NCI-H226 (cell line): ENCODE measurements at regions not wholly inside any gene's neighbourhood (a gene's known extent, or its start where the extent isn't known, plus 50 kb on each side); places are given as distances from the start of the nearest gene placed in this dataset.
"Not testable (repeated sequence)": the region's sequence is repeated elsewhere in the genome, so short reads cannot be mapped to it uniquely, and the experiment has no call there.

Experiments
- DNase-seq: peaks from one replicate; pipeline ENCODE4 v3.0.0-alpha.2; 2015

DNA sequence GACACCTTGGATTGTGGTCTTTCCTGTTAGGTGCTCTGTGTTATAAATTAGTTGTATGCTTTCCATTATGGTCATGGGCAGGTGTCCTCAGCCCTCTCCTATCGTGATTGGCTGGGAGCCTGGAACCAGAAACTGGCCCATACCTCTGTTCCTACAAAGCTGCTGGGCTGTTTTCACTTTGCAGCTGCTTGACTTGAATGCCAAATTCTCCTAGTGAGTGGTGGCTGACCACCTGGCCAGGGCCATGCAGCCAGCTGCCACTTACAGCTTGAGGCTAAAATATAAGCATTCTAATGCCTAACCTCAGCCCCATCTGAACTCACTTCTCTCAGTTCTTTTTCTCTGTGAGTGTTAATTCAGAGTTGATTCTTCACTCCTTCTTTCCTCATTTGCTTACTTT is 239.3 kb upstream of the GBE1 start:
- no peak for DNase-seq

DNA sequence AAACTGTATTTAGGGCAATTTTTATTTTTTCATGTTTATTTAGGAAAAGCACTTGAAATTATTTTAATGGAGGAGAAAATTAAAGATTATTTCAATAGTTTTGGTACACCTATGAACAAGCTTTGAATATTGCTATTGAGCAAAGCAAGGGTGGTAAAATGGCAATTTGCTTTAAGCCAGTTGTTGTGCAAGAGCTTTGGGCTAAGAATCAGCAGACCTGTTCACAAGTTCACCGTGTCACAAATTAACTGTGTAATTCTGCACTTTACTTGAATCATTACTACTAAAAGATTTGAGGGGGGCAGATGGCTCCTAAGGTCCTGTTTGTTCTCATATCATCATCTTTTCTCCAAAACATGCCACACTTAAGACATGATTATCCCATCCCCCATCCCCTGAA is 238.9 kb upstream of the GBE1 start:
- DNase-seq = no peak

DNA sequence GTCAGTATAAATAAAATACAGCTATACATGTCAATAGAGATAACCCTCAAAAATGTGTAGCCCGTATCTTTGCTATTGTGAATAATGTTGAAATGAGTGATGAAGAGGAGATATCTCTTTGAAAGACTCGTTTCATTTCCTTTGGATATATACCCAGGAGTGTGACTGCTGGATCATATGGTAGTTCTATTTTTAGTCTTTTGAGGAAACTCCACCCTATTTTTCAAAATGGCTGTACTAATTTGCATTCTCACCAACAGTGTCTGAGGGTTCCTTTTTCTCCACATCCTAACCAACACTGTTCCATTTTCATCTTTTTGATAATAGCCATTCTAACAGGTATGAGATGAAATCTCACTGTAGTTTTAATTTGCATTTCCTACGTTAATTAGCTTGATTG is 237.5 kb upstream of the GBE1 start:
- DNase-seq = no peak

DNA sequence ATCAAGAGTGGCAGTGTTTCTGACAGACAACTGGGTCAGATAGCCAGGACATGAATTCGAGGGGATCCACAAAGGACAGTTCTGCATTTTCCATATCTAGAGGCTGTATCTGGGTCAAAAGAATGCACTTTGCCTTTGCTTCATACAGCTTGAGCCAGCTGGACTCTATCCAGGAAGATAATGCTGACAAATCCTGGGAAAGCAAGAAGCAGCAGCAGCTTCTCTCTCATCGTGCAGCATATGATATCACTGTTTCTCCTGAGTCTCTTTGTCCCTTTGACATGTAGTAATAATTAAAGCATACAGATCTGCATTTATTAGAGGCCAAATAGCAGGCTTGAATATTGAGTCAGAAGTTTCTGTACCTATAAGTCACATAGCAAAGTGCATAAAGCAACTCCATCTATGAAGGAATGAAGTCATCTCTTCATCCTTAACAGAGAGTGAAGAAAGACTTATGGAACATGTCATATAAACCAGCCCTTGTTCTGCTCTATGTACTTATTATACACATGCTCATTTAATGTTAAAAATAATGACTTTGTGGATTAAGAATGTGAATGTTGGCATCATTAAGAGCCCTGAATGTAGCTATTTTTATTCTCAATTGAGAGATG is 236.8 kb upstream of the GBE1 start:
- peak; percentile 6 for DNase-seq

DNA sequence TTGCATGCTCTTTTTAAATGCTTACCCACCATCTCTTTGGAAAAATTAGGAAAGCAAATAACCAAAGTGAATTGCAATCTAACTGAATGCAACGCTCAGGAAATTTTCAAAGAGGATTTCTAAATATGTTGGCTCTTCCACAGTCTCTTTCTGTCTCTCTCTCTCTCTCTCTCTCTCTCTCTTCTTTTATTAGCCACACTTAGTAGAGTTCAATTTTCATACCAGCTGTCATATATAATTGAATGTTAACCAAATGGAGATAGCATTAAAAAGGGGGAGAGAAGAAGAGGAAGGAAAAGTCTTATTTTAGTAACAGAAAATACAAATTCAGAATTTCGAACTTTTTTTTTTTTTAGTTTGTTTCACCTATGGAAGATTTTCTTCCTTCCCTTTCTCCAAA is 235.9 kb upstream of the GBE1 start:
- DNase-seq = no peak

DNA sequence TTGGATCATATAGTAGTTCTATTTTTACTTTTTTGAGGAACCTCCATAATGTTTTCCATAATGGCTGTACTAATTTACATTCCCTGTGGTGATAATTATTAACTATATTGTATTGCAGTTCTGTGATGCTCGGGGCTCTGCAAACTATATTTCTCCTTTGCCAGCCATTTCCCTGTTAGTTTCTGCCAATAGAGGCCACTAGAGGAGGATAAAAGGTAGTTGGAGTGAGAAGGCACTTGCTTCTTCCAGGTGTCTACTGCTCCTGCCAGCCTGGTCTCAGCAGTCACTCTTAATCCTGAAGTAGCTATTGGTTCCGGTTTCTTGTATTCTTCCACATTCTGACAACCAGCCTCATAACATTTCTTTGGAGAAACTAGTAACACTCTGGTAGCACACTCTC is 233.9 kb upstream of the GBE1 start:
- no peak for DNase-seq

DNA sequence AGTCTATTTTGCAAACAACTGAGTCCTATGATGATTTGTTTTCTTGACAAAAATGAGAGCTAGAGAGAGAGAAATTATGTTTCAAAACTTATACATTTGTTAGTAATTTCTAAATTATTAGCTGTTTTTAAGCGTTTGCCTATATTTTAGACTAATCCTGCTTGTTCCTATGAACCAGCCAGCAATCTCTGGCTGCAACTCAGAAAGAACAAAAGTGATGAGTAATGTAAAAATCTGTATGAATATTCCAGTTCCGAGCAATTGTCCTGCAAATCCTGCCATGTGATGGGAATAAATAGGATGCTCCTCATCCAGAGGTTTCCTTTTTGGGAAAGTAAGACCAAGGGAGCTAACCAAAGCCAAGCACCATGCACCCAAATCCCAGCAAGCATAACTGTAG is 228.3 kb upstream of the GBE1 start:
- no peak for DNase-seq

DNA sequence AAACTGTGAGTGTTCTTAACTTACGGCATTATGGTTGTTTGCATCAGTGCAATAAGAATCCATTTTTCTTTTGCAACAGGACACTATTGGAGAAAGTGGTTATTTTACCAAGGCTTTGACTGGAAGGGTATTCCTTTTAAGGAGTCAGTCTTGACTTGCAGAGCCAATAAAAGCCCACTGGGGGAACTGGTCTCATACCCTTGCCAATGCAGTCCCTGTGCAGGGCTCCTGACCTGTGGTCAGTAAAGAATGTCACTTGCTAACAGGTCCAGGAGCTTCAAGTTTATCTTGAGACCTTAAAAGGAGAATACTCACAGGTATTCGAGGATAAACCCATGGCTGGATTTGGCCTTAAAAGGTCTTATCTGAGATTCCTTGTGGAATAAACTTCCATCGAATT is 227.8 kb upstream of the GBE1 start:
- no peak for DNase-seq

DNA sequence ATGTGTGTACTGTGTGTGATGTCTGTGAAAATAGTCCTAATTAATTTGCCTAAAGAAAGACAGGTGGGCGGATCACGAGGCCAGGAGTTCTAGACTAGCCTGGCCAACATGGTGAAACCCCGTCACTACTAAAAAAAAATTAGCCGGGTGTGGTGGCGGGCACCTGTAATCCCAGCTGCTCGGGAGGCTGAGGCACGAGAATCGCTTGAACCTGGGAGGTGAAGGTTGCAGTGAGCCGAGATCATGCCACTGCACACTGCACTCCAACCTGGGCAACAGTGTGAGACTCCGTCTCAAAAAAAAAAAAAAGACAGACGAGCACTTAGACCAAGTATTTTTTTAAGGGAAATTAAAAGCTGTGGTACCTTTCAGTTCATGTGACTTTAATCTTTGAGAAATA is 226.0 kb upstream of the GBE1 start:
- DNase-seq = not testable (repeated sequence)

DNA sequence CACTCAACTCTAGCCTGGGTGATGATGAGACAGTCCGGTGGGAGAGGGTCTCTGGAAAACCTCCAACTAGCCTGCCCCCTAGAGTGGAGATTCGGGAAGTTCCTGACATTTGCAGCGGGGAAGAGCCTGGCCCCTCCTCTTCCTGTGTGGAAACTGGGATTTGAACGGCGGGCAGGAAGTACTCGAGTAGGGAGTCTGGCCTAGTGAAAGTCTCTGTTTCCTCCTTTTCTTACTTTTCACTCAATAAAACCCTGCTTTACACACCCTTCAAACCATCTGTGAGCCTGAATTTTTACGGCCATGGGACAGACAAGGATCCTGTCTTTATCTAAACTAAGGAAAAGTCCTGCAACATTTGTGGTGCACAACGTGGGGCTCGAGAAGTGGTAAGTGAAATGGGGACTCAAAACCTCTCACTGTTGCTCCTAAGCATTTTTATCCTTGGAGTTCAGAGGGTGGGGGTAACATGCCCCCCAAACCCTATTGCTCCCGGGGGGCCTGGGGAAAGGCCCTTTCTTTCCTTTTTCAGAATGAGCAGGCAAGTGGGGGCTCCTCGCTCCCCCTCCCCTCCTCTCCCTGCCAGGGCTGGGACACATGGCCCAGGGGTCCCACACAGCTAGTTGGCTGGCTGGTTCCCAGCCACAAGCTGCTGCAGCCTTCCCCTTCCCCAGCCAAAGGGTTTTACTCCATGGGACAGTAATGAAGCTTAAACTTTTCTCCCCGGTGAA is 224.7 kb upstream of the GBE1 start:
- DNase-seq = no peak

DNA sequence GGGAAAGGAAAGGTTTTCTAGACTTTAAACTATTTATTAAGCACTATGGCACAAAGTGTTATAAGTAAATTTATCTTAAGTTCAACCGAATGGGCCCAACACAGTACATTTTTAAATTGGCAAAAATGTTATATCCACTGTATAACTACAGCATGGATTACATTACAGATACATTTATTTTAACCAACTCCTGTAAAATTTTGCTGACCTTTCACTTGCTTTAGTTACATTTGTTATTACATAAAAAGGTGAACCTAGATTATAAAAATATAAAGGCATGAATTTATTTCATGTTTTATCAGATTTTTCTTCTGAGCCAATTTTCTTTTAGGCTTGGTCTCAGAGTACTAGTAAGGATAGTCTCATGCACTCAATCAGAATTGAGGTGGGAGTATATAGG is 221.9 kb upstream of the GBE1 start:
- no peak for DNase-seq

DNA sequence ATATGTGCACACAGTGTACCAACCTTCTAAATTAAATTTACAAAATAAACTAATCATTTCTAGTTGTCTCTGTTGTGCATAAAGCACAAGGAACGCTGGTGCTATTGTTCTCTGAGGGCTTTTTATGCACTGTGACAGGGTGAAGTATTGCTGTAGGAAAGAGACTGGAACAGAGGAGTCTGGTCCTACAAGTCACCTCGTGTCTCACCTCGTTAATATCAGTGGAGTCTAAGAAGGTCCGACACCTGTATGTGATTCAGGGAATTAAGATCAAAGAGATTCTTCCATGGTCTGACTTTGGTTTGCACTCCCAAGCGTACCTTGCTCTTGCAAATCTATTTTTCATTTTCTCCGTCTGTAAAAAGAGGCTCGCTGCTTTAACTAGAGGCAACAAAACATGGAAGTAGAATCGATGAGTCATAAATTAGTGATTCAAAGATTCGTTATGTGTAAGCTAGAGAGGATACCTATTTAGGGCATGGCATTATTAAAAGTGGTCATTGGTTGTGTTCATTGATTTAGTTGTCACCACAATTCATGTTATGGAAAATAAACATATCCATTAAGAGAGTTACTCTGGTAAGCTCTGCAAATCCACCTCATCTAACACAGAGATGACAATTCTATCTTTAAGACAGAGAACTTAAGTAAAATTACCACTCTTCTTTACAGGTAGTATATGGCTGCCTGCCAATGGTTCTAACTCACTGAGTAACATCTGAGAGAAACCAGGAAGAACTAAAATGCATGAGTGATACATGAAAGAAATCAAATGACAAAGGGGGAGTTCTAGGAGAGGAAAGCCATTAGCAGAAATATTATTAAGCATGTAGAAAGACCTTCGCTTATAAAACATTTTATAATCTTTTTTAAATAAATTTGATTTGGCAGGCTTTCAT is 219.4 kb upstream of the GBE1 start:
- DNase-seq = no peak

DNA sequence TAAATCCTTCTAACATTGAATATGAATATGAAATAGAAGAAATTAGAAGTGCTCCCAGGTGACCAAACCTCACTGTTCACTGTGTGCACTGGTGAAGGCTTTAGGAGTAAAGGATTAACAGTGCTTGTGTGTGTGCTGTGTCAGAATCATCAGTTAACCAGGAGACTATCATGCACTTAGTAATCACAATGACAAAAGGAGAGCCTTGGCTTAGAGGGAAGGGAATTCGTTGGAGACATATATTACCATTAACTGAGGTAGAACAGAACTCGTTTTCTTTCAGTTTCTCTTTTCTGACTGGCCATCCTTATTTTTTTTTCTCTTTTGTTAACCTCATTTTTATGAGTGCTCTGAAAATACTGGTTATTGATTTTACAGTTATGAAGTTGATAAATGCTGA is 213.3 kb upstream of the GBE1 start:
- DNase-seq = no peak

DNA sequence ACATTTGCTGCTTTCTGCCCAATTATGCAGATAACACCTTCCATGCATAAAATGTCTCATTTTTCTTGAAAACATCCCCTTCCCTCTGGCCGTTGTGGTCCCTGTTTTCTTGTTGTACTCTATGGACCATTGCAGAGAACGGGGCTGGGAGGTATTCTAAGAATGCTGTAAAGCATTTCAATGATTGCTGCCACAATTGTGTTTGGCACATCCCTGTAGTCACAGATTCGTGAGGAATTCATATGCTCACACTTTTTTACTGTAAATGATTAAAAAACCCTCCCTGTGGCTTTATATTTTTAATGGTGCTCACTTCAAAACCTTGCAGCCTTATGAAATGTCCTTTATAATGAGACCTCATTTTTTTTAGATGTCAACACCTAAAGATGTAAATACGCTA is 207.2 kb upstream of the GBE1 start:
- DNase-seq = no peak

DNA sequence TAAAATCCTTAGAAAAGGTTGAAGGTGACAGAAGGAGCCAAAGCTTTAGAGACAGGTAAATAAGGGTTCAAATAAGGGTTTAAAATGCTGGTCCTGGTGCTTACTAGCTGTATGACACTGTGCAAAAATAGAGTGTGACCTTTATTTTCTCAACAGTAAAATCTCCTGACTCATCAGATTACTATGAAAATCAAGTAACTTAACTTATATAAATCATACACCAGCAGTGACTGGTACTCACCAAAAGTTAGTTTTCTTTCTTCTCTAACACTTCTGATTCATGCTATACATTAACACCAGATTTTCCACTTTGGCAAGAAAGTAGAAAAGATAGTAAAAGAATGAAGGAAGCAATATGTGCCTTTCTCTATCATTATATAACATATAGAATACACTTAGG is 205.9 kb upstream of the GBE1 start:
- no peak for DNase-seq

DNA sequence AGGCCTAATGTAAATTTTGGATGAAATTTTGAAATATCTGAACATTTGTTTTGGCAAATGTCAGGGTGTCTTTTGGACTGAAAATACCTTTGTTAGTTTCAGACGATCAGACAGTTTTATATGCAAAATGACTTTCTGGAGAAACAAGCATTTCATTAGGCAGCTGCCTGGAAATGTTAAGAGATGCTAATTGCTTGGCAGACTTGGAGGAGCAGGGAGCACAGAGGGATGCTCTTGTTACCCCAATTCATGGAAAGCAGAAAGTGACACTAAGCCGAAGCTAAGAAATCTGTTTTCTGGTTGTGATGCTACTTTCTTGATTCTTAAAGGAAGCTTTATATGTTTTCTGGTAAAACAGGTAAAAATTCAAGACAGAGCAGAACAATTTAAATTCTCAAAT is 204.3 kb upstream of the GBE1 start:
- DNase-seq = no peak

DNA sequence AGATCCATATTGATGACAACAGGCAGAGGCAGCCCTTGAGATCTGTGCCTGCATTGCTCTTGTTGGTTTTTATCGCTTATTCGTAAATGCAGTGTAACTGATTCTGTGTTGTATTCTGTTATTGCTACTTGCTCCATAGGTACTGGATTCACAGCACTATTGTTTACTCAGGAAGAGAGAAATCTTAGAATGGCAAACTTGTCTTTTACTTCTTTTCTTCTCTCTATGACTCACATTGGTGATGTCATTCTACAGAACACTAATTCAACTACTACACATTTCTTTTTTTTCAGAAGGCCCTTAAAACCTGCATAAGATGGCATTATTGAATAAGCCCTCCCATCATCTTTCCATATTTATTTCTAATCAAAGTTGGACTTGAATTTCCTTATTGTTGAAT is 201.0 kb upstream of the GBE1 start:
- no peak for DNase-seq

DNA sequence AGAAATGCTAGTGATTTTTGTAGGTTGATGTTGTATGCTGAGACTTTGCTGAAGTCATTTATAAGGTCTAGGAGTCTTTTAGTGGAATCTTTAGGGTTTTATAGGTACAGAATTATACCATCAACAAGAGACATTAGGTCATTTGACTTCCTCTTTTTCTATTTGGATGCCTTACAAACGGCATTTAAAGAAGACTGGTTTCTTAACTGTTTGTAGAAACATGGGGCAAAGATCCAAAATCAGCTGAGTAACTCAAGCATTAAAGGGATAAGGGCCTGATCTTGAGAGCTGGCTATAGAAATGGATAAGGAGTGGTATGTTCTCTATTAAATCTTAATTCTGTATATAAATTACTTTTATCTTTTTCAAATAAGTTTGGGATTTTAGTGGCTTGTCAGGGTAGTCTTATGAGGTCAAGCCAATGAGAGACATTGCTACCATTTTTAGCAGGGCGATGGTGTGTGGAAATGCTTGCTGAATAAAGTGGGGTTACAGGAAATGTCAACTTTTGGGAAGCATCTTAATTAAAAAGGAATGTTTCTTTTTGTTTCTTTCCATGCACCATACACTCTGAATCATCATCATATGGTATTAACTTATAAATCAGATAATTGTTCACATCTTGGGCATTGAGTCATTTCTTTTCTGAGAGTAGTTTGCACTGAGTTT is 197.7 kb upstream of the GBE1 start:
- no peak for DNase-seq

DNA sequence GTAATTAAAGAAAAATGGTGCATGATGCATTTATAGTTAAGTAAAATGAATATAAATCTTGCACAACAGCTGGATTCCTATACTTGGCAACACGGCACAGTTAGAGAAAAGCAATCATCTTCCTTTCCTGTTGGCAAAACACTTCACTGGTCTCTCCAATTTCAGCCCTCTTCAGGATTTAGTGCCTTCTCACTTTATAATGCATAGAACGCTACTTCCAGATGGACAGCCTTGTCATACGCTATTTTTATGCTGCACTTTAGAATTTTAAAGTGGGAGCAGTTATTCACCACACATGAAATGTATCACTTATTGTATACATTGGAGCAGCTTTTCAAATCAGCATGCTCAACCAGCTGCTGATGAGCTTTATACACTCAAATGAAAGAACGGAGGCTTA is 194.4 kb upstream of the GBE1 start:
- DNase-seq = no peak

DNA sequence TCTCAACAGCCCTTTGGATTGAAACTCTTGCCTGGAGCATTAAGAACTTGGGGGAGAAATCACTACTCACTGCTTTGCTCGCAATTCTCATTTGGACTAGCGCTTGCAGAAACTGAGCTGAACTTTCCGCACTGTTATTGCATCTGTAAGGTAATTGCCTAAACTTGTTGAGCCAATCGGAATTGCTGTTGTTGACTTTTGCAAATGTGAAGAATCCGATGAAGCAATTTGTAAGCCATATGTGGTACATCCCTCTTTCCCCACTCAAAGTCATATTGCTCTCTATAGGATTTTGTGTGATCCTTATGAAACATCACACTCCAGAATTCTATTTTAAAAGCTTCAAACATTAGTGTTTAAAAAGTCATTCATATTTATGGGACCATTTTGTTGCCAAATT is 191.7 kb upstream of the GBE1 start:
- DNase-seq = no peak

DNA sequence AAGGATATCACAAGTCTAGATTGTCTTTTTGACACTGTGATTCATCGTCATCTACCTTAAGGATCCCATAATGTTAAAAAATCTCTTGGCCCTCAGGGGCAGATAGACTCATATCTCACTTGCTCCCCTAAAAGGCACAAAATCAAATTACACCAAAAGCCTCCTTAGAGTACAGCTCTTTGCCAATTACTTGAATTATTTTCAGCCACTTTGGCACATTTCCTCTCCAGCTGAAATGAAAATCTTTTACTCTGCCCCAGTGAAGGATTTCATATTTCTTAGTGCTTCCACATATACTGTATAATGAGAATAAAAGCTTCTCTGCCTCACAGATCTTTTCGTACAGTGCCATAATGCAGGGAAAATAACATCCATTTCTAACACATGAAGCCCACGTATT is 190.7 kb upstream of the GBE1 start:
- no peak for DNase-seq

DNA sequence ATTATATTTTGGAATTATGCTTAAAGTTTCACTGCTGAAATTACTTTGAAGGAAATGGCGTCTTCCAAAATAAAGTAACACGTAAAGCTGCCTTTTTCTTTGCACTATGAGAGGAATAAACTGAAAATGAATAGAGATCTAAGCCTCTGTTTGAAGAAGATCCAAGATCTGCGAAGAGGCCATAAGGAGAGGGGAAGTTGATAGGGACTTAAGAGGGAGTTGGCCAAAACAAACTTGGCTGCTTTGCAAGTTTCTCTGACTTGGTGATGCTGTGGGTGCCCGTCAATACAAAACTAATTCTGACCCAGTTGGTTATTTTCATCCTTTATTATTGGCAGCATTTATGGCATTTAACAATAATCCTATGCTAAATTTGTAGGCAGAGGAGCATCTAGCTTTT is 190.2 kb upstream of the GBE1 start:
- DNase-seq = no peak

DNA sequence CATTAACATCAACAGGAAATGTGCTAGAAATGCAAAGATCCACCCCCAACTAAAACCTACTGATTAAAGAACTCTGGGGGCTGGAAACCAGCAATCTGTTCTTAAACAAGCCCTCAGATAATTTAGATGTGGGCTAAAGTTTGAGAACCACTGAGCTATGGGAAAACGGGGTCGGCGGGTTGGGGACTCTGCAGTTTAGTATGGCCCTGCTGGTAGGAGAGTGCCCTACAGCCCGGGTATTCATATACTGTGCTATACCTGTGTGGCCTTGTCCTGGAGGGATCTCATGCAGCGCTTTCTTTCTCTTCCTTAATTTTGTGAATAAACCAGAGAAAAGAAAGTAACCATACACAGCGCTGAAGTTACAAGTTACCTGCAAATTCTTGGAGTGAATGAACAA is 189.7 kb upstream of the GBE1 start:
- DNase-seq = no peak

DNA sequence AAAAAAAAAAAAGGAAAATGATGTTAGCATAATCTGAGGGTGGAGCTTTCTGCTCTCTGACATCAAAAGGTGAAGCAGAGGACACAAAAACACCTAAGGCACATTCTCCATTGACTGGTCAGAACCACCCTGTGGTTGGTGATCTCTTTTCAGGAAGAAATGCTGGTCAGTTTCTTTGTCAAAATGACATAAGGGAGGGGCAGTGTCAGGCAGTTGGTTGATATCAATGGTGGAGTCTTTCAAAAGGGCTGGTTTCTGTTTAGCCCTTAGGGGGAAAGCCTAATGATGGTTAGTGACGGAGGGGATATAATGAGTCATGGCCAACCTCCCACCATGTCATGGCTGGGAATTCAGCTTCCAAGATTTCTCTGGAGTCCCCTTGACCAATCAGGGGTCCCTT is 185.9 kb upstream of the GBE1 start:
- peak; percentile 54 for DNase-seq
